ENCODE measurements at regions not wholly inside any gene's neighbourhood (a gene's known extent, or its start where the extent isn't known, plus 50 kb on each side); places are given as distances from the start of the nearest gene placed in this dataset.

DNA sequence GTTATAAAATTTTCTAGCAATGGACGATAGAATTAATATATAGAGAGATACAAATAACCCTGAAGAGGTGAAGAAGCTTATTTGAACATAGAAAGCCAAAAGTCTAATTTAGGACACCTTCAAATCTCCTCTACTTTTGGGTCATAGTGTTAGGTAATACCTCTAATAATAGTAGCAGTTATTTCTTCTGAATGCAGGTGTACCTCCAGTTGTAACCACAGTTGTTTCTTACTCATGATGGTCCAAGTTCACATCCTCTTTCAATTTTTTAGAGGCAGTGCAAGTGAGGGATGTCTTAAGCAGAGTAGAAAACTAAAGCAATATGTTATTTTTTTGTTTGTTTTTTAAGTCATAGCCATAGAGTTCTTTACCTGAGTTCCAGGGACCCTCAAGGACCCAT, 429.5 kb downstream of the CCDC85A start:
- Mint-ChIP-seq H3K9me3 (peaks cover 8% of the 10 kb centered on the region), H3K4me3 (no peak overlapping the region), H3K4me1 (ENCODE audit: low read depth) (peaks cover 67% of the 10 kb centered on the region), H3K27me3 (ENCODE audit: insufficient read depth) (no peaks in the 10 kb centered on the region), H3K36me3 (ENCODE audit: low read depth) (peaks cover 19% of the 10 kb centered on the region), H3K27ac (no peak overlapping the region)
- no peak for TF ChIP-seq CTCF (IDR thresholded peaks at IDR 0.05)
- no peak for DNase-seq

GRCh38 chr2:56613920-56614319, 430.1 kb downstream of the CCDC85A start:
- Mint-ChIP-seq H3K36me3 (ENCODE audit: low read depth) (peaks cover 25% of the 10 kb centered on the region), H3K9me3 (peaks cover 15% of the 10 kb centered on the region)
- no peak for TF ChIP-seq CTCF (IDR thresholded peaks at IDR 0.05)

DNA sequence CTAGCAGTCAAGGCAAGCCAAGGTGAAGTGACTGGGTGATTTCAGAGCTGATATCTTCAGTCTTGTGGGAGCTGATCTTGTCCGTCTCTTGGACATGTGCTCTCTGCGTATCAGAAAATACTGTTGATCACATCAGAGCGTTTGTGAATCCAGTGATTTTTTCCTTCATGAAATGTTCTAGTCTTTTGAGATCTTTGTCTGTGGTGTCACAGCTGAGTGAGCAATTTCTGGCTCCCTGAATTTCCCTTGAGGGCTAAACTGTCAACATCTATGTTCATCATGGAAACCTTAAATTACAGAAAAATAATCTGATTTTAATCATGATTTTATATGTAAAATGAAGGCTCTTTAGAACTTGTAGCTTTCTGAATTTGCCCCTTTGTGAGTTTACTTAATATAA, 432.0 kb downstream of the CCDC85A start:
- Mint-ChIP-seq H3K36me3 (ENCODE audit: low read depth) (peaks cover 25% of the 10 kb centered on the region), H3K4me3 (no peak overlapping the region; the same call in 1 of the 2 replicates), H3K27ac (peak overlapping the region; percentile 18; the same call in 1 of the 2 replicates), H3K9me3 (peaks cover 20% of the 10 kb centered on the region), H3K27me3 (ENCODE audit: insufficient read depth) (no peaks in the 10 kb centered on the region), H3K4me1 (ENCODE audit: low read depth) (peaks cover 50% of the 10 kb centered on the region)
- no peak for TF ChIP-seq CTCF (IDR thresholded peaks at IDR 0.05)
- no peak for DNase-seq

More at GRCh38 chr2:56613920-56614319, 430.1 kb downstream of the CCDC85A start:
- DNase-seq = peak; percentile 35
- Mint-ChIP-seq H3K27me3 (ENCODE audit: insufficient read depth) (no peaks in the 10 kb centered on the region), H3K4me1 (ENCODE audit: low read depth) (peaks cover 64% of the 10 kb centered on the region), H3K27ac (no peak overlapping the region), H3K4me3 (no peak overlapping the region; the same call in 1 of the 2 replicates)

- Mint-ChIP-seq H3K4me1 (ENCODE audit: low read depth) (peaks cover 75% of the 10 kb centered on the region), H3K9me3 (peaks cover 10% of the 10 kb centered on the region), H3K27me3 (ENCODE audit: insufficient read depth) (no peaks in the 10 kb centered on the region), H3K27ac (no peak overlapping the region; the same call in 1 of the 2 replicates), H3K4me3 (no peak overlapping the region), H3K36me3 (ENCODE audit: low read depth) (peaks cover 22% of the 10 kb centered on the region; the same call in 1 of the 2 replicates)
- DNase-seq = peak; percentile 28
- TF ChIP-seq CTCF (IDR thresholded peaks at IDR 0.05) = no peak
Measured at GRCh38 chr2:56624181-56624580, 440.4 kb downstream of the CCDC85A start.

- peaks cover 75% of the 10 kb centered on the region for H3K4me1 Mint-ChIP-seq (ENCODE audit: low read depth)
- no peak for DNase-seq
- H3K4me3 Mint-ChIP-seq = peak overlapping the region; percentile 68; the same call in 1 of the 2 replicates
- peaks cover 18% of the 10 kb centered on the region; the same call in 1 of the 2 replicates for H3K36me3 Mint-ChIP-seq (ENCODE audit: low read depth)
- no peaks in the 10 kb centered on the region for H3K27me3 Mint-ChIP-seq (ENCODE audit: insufficient read depth)
- peak overlapping the region; percentile 60; the same call in 1 of the 2 replicates for H3K27ac Mint-ChIP-seq
- H3K9me3 Mint-ChIP-seq = peaks cover 11% of the 10 kb centered on the region
- TF ChIP-seq CTCF (IDR thresholded peaks at IDR 0.05) = no peak
Measured at GRCh38 chr2:56626927-56627326, 443.1 kb downstream of the CCDC85A start.

DNA sequence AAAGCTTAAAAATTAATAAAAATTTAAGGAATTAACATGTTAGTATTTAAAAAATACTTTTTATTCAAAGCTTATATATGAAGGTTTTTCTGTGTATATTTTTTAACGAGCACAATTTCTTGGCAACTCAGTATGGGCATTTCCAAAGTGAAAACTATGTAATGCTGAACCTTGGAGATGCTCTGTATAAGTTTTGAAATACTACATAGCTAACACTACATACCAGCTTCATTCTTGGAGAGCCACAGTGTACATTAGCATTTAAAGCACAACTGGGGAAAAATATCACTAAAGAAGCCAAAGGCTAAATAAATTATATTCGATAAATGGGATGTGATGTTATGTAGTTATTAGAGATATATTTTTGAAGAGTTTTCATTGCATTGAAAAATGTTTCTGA, 446.5 kb downstream of the CCDC85A start:
- DNase-seq = no peak
- H3K4me3 Mint-ChIP-seq = no peak overlapping the region
- H3K27ac Mint-ChIP-seq = no peak overlapping the region
- peaks cover 48% of the 10 kb centered on the region for H3K4me1 Mint-ChIP-seq (ENCODE audit: low read depth)
- H3K27me3 Mint-ChIP-seq (ENCODE audit: insufficient read depth) = no peaks in the 10 kb centered on the region
- peaks cover 36% of the 10 kb centered on the region for H3K9me3 Mint-ChIP-seq
- no peak for TF ChIP-seq CTCF (IDR thresholded peaks at IDR 0.05)
- H3K36me3 Mint-ChIP-seq (ENCODE audit: low read depth) = peaks cover 34% of the 10 kb centered on the region

Measured in HFFc6 (cell line).